ENCODE measurements at regions not wholly inside any gene's neighbourhood (a gene's known extent, or its start where the extent isn't known, plus 50 kb on each side); places are given as distances from the start of the nearest gene placed in this dataset.

DNA sequence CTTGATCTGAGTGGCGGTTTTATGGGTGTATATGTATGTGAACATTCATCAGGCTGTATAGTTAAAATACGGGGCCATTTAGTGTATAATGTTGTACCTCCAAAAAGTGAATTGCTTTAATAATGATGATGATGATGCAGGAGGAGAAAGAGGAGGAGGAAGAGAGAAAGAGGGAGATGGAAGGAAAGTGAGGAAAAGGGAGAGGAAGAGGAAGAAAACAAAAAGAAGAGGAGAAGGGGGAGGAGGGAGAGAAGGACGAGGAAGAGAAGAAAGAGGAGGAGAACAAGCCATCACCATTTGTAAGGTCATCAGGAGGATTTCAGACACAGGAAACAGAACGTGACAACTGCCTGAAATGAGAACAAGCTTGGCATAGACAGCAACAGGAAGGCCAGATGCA lies 168.4 kb upstream of the NCKAP5 start:
- TF ChIP-seq, protein P1, sequence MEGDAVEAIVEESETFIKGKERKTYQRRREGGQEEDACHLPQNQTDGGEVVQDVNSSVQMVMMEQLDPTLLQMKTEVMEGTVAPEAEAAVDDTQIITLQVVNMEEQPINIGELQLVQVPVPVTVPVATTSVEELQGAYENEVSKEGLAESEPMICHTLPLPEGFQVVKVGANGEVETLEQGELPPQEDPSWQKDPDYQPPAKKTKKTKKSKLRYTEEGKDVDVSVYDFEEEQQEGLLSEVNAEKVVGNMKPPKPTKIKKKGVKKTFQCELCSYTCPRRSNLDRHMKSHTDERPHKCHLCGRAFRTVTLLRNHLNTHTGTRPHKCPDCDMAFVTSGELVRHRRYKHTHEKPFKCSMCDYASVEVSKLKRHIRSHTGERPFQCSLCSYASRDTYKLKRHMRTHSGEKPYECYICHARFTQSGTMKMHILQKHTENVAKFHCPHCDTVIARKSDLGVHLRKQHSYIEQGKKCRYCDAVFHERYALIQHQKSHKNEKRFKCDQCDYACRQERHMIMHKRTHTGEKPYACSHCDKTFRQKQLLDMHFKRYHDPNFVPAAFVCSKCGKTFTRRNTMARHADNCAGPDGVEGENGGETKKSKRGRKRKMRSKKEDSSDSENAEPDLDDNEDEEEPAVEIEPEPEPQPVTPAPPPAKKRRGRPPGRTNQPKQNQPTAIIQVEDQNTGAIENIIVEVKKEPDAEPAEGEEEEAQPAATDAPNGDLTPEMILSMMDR (IDR thresholded peaks at IDR 0.05; ENCODE audit: insufficient read depth, low read length), result no peak
- no peak overlapping the region for H3K4me3 ChIP-seq (ENCODE audit: low read depth, low read length)
- no peak for DNase-seq (ENCODE audit: low read depth)

DNA sequence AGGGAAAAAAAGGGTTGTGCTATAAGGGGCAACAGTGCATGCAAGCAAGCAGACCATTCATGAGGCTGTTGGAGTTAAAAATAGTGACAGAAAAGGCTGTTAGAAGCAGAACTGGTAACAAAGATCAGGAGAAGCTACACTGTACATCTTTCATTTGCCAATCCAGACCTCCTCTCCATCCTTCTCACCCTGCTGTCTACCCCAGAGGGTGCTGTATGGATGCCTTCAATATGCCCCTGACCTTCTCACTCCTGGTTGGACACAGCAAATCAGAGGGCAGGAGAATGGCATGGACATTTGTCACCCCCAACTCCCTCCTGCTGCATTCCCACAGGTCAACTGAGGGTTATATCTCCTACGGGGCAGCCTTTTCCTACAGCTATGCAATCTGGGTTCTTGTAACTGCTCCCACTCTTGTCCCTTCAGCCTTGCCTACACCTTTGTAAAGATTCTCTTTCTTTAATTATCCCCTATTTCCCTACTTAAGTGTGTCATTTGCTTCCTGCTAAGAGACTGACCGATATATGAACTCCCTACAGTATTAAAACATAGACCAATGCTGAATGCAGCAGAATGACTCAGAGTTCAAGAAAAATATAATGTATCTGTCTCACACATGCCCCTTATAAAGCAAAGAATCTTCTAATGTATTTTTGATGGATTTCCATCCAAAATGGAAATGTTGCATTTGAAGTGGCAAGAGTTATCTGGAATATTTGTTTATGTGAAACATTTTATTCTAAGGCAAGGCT lies 169.2 kb upstream of the NCKAP5 start:
- no peak for DNase-seq (ENCODE audit: low read depth)
- no peak overlapping the region for H3K4me3 ChIP-seq (ENCODE audit: low read depth, low read length)
- TF ChIP-seq, protein P1 (IDR thresholded peaks at IDR 0.05; ENCODE audit: insufficient read depth, low read length), result no peak

DNA sequence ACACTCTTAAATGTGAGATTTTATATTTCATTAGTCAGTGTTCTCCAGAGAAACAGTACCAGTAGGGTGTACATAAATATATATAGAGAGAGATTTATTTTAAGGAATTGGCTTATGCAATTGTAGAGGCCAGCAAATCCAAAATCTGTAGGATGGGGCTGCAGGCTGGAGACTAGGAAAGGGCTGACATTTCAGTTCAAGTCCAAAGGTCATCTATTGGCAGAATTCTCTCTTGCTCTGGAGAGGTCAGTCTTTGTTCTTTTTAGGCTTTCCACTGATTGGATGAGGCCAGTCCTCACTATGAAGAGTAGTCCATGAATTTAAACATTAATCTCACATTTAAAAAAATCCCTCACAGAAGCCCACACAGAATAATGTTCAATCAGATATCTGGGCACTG lies 170.8 kb upstream of the NCKAP5 start:
- H3K4me3 ChIP-seq (ENCODE audit: low read depth, low read length), result no peak overlapping the region
- no peak for DNase-seq (ENCODE audit: low read depth)
- TF ChIP-seq, protein P1 (IDR thresholded peaks at IDR 0.05; ENCODE audit: insufficient read depth, low read length), result no peak

DNA sequence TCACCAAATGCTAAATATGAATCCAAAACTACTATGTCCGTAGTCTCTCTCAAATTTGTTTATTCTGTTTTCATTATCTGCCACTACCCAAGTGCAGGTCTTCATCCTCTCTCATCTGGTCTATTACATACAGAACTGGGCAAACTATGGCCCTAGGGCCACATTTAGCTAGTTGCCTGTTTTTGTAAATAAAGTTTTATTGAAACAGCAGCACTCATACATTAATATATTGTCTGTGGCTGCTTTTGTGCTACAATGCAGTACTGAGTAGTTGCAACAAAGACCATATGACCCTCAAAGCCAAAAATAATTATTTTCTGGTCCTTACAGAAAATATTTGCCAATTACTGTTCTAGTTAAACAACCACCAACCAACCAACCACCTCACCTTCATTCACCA lies 172.2 kb upstream of the NCKAP5 start:
- no peak overlapping the region for H3K4me3 ChIP-seq (ENCODE audit: low read depth, low read length)
- TF ChIP-seq, protein P1 (IDR thresholded peaks at IDR 0.05; ENCODE audit: insufficient read depth, low read length), result no peak
- no peak for DNase-seq (ENCODE audit: low read depth)

DNA sequence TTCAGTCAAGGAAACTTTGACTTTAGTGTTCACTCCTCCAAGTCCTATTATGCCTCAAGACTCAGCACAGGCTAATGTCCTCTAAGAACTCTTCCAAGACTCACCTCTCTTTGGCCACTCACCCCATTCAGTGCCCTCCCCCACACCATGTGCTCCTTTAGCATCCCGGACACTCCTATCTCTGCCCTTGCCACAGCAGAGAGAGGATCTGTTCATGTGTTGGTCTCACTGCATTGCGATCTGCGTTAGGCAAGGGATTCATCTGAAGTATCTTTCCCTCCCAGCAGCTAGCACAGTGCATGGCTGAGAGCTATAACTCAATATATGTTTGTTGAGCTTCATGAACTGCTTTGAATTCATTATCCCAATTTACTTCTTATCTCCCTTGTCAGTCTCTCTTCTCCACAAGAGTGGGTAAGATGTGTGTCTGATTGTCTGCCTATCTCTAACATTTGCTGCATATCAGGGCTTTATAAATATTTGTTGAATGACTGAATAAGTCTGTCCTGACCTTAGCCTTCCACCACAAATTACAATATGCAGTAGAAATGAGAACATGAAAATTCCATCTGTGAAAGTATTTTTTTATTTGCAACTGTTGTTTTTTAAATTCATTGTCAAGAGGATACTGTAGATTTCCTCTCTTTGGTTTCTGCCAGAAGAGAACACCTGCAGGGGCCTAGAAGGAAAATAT lies 179.9 kb upstream of the NCKAP5 start:
- no peak overlapping the region for H3K4me3 ChIP-seq (ENCODE audit: low read depth, low read length)
- TF ChIP-seq, protein P1 (IDR thresholded peaks at IDR 0.05; ENCODE audit: insufficient read depth, low read length), result no peak
- no peak for DNase-seq (ENCODE audit: low read depth)

DNA sequence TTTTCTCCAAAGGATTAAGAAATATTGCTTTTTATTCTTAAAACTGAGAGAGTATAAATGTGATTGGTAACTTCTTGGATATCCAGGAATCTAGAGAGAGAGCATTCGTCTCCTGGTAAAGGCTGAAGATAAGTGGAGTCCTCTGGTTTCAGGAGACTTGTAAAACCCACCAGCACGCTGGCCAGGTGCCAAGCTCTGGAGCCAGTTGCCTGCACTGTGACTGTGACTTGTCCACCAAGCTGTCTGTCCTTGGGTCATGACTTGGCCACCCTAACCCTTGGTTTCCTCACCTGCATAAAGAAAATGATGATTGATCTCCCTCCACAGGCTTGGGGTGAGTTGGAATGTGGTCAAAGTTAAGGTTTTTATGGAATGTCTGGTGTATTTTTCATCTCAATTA lies 185.4 kb upstream of the NCKAP5 start:
- TF ChIP-seq, protein P1 (IDR thresholded peaks at IDR 0.05; ENCODE audit: insufficient read depth, low read length), result no peak
- H3K4me3 ChIP-seq (ENCODE audit: low read depth, low read length), result no peak overlapping the region
- no peak for DNase-seq (ENCODE audit: low read depth)
